HL-60 (cell line): ENCODE measurements at regions not wholly inside any gene's neighbourhood (a gene's known extent, or its start where the extent isn't known, plus 50 kb on each side); places are given as distances from the start of the nearest gene placed in this dataset.

Experiments used
- DNase-seq, 2 experiments: peaks; one replicate each; pipeline ENCODE4 v3.0.0-alpha.2; 2010 to 2020; ENCODE audit warnings: low read depth in 1 of 2, low spot score in 1 of 2
- H3K27ac ChIP-seq: fragments of 250-450 bp; sonication (Bioruptor Pico); replicated peaks from 2 replicates; pipeline ENCODE4 v1.5.1; 2020; ENCODE audit warnings: mild to moderate bottlenecking, moderate library complexity
- H3K27me3 ChIP-seq: fragments of 250-450 bp; sonication (Bioruptor Pico); 2 replicates; pipeline ENCODE4 v1.5.1; 2021; ENCODE audit warnings: mild to moderate bottlenecking, moderate library complexity; ENCODE audit not compliant: insufficient read depth, poor library complexity, severe bottlenecking
- H3K4me3 ChIP-seq: replicated peaks from 2 replicates; pipeline ENCODE4 v1.5.1; 2011; ENCODE audit warnings: mild to moderate bottlenecking, control low read depth, low read length; ENCODE audit not compliant: insufficient read depth
- CTCF ChIP-seq: IDR thresholded peaks from one replicate; pipeline ENCODE4 v1.5.1; 2011; ENCODE audit warnings: low read length, control low read depth, inconsistent platforms; ENCODE audit not compliant: insufficient read depth
- GABPA ChIP-seq: IDR thresholded peaks from 2 replicates; pipeline ENCODE4 v1.6.1; 2012; ENCODE audit warnings: low read depth
- POLR2AphosphoS5 ChIP-seq: IDR thresholded peaks from 2 replicates; pipeline ENCODE4 v1.6.1; 2012; ENCODE audit warnings: low read depth
- SPI1 ChIP-seq: IDR thresholded peaks from 2 replicates; pipeline ENCODE4 v1.6.1; 2012; ENCODE audit warnings: low read depth, mild to moderate bottlenecking, borderline replicate concordance
- TF ChIP-seq, protein P1 (sequence below): IDR thresholded peaks from 2 replicates; pipeline ENCODE4 v1.6.1; 2012; ENCODE audit warnings: low read depth; ENCODE audit not compliant: insufficient replicate concordance

- TF ChIP-seq, protein P1, sequence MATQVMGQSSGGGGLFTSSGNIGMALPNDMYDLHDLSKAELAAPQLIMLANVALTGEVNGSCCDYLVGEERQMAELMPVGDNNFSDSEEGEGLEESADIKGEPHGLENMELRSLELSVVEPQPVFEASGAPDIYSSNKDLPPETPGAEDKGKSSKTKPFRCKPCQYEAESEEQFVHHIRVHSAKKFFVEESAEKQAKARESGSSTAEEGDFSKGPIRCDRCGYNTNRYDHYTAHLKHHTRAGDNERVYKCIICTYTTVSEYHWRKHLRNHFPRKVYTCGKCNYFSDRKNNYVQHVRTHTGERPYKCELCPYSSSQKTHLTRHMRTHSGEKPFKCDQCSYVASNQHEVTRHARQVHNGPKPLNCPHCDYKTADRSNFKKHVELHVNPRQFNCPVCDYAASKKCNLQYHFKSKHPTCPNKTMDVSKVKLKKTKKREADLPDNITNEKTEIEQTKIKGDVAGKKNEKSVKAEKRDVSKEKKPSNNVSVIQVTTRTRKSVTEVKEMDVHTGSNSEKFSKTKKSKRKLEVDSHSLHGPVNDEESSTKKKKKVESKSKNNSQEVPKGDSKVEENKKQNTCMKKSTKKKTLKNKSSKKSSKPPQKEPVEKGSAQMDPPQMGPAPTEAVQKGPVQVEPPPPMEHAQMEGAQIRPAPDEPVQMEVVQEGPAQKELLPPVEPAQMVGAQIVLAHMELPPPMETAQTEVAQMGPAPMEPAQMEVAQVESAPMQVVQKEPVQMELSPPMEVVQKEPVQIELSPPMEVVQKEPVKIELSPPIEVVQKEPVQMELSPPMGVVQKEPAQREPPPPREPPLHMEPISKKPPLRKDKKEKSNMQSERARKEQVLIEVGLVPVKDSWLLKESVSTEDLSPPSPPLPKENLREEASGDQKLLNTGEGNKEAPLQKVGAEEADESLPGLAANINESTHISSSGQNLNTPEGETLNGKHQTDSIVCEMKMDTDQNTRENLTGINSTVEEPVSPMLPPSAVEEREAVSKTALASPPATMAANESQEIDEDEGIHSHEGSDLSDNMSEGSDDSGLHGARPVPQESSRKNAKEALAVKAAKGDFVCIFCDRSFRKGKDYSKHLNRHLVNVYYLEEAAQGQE: no peak
- no peak for TF ChIP-seq GABPA
- no peak for TF ChIP-seq POLR2AphosphoS5
- Histone ChIP-seq H3K27me3 (no peaks in the 10 kb centered on the region), H3K27ac (no peak overlapping the region), H3K4me3 (no peak overlapping the region)
- no peak for DNase-seq
Observed at GRCh38 chr16:13414154-13414553, 505.8 kb upstream of the ERCC4 start.

GRCh38 chr16:13419589-13419988 is 500.4 kb upstream of the ERCC4 start:
- TF ChIP-seq CTCF (no peak), GABPA (no peak), SPI1 (no peak), POLR2AphosphoS5 (no peak)
- TF ChIP-seq, protein P1: no peak
- no peak for DNase-seq
- Histone ChIP-seq H3K27ac (no peak overlapping the region), H3K27me3 (no peaks in the 10 kb centered on the region), H3K4me3 (no peak overlapping the region)

GRCh38 chr16:13421726-13422125 is 498.2 kb upstream of the ERCC4 start:
- TF ChIP-seq CTCF (no peak), SPI1 (no peak), GABPA (no peak), POLR2AphosphoS5 (no peak)
- TF ChIP-seq, protein P1: no peak
- no peak for DNase-seq
- Histone ChIP-seq H3K27ac (no peak overlapping the region), H3K27me3 (no peaks in the 10 kb centered on the region), H3K4me3 (no peak overlapping the region)

DNA sequence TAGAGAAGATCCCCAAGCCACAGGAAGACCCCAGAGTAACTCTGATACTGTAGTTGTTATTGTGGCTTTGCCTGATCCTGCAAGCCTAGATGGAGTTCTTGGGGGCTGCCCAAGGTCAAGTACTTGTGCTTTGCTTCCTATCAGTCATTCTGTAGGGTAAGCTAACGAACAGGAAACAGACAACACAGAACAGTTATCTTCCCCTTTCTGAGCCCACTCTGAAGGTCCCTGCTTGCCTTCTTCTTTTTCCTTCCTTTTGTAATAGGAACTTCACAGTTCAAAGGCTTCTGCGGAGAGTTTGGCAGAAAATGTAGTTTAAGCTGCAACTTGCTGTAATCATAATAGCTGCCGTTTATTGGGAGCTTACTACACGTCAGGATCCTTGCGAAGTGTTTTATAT is 494.1 kb upstream of the ERCC4 start:
- Histone ChIP-seq H3K27me3 (no peaks in the 10 kb centered on the region), H3K4me3 (no peak overlapping the region), H3K27ac (peak overlapping the region; percentile 65)
- no peak; the same call in 1 of the 2 replicates for TF ChIP-seq POLR2AphosphoS5
- no peak for TF ChIP-seq CTCF
- TF ChIP-seq, protein P1: no peak
- TF ChIP-seq SPI1: peak; percentile 24; the same call in 1 of the 2 replicates
- no peak for TF ChIP-seq GABPA
- DNase-seq: peak in 1 of 2 experiments; percentile 50
